IMR-90 (cell line): ENCODE measurements at regions not wholly inside any gene's neighbourhood (a gene's known extent, or its start where the extent isn't known, plus 50 kb on each side); places are given as distances from the start of the nearest gene placed in this dataset.

Source experiments
- ATAC-seq: fragments of 200-7000 bp; cut with Tn5 transposase; 2 replicates; pipeline ENCODE4 v1.9.1; 2020; ENCODE audit warnings: low read depth, mild to moderate bottlenecking, moderate library complexity
- BruUV-seq: library from RNA; stranded (reverse); fragments of 400-500 nt; replicated peaks from 2 replicates; lab custom pipeline; 2021; lab: Mats Ljungman, UMichigan
- CTCF ChIA-PET: fragments of 300-600 bp; formaldehyde crosslinking; extraction: SDS; loops from one replicate; lab custom pipeline; 2021; ENCODE audit warnings: antibody characterized with exemption; lab: Yijun Ruan, JAX
- POLR2A ChIA-PET: fragments of 300-600 bp; sonication (Branson Sonifier 250); formaldehyde crosslinking; loops from one replicate; lab custom pipeline; 2022; ENCODE audit warnings: antibody characterized with exemption; ENCODE audit not compliant: unreplicated experiment; lab: Charles Lee
- DNase-seq: peaks from one replicate; pipeline ENCODE4 v3.0.0; 2013
- H2AFZ ChIP-seq: replicated peaks from 2 replicates; pipeline ENCODE3; 2013; ENCODE audit warnings: low read length, mild to moderate bottlenecking; ENCODE audit not compliant: poor library complexity
- H2AK5ac ChIP-seq: 2 replicates; pipeline ENCODE4 v1.6.1; 2013; ENCODE audit warnings: low read depth, low read length, inconsistent platforms
- H2AK9ac ChIP-seq: replicated peaks from 2 replicates; pipeline ENCODE3; 2013; ENCODE audit warnings: mild to moderate bottlenecking, low read depth, low read length, moderate library complexity; ENCODE audit not compliant: poor library complexity
- H2BK120ac ChIP-seq: 2 replicates; pipeline ENCODE4 v1.6.1; 2013; ENCODE audit warnings: low read depth, low read length, inconsistent platforms
- H2BK15ac ChIP-seq: 3 replicates; pipeline ENCODE4 v1.6.1; 2013; ENCODE audit warnings: low read depth, low read length, inconsistent platforms
- H2BK20ac ChIP-seq: 2 replicates; pipeline ENCODE4 v1.6.1; 2013; ENCODE audit warnings: low read depth, mild to moderate bottlenecking, inconsistent platforms, low read length, moderate library complexity
- H2BK5ac ChIP-seq: 2 replicates; pipeline ENCODE4 v1.6.1; 2013; ENCODE audit warnings: mild to moderate bottlenecking, low read depth, low read length, inconsistent platforms; ENCODE audit not compliant: poor library complexity, severe bottlenecking
- H3K14ac ChIP-seq: replicated peaks from 2 replicates; pipeline ENCODE4 v1.6.1; 2013; ENCODE audit warnings: low read depth, low read length, inconsistent platforms
- H3K18ac ChIP-seq: 2 replicates; pipeline ENCODE4 v1.6.1; 2013; ENCODE audit warnings: low read depth, low read length, control low read depth
- H3K23ac ChIP-seq: 2 replicates; pipeline ENCODE4 v1.6.1; 2013; ENCODE audit warnings: low read depth, low read length, inconsistent platforms
- H3K27ac ChIP-seq: 2 replicates; pipeline ENCODE4 v1.5.1; 2013; ENCODE audit warnings: mild to moderate bottlenecking, control low read depth, low read length; ENCODE audit not compliant: insufficient read depth
- H3K27me3 ChIP-seq: 2 replicates; pipeline ENCODE4 v1.6.1; 2013; ENCODE audit warnings: low read length; ENCODE audit not compliant: control insufficient read depth, insufficient read depth
- H3K36me3 ChIP-seq: 2 replicates; pipeline ENCODE4 v1.6.1; 2013; ENCODE audit warnings: low read length, mixed read lengths; ENCODE audit not compliant: control insufficient read depth, insufficient read depth
- H3K4ac ChIP-seq: 2 replicates; pipeline ENCODE4 v1.6.1; 2013; ENCODE audit warnings: low read depth, low read length, inconsistent platforms
- H3K4me1 ChIP-seq: 2 replicates; pipeline ENCODE4 v1.6.1; 2013; ENCODE audit warnings: low read length, mixed read lengths; ENCODE audit not compliant: control insufficient read depth, insufficient read depth
- H3K4me2 ChIP-seq: 2 replicates; pipeline ENCODE4 v1.6.1; 2013; ENCODE audit warnings: low read depth, mild to moderate bottlenecking, control low read depth, low read length, moderate library complexity
- H3K4me3 ChIP-seq: 2 replicates; pipeline ENCODE4 v1.5.1; 2013; ENCODE audit warnings: low read depth, mild to moderate bottlenecking, control low read depth, low read length, moderate library complexity; ENCODE audit not compliant: insufficient read depth
- H3K56ac ChIP-seq: 2 replicates; pipeline ENCODE4 v1.6.1; 2013; ENCODE audit warnings: low read length, inconsistent platforms; ENCODE audit not compliant: insufficient read depth; ENCODE audit errors: extremely low read depth
- H3K79me1 ChIP-seq, 2 experiments: 2 replicates each; pipeline ENCODE4 v1.6.1; 2013; ENCODE audit warnings: low read length in 2 of 2, inconsistent platforms in 1 of 2, low read depth in 1 of 2
- H3K9ac ChIP-seq: 2 replicates; pipeline ENCODE4 v1.6.1; 2013; ENCODE audit warnings: low read depth, low read length, control low read depth
- H3K9me1 ChIP-seq: 2 replicates; pipeline ENCODE4 v1.6.1; 2013; ENCODE audit warnings: low read length, inconsistent platforms; ENCODE audit not compliant: insufficient read depth
- H3K9me3 ChIP-seq: 2 replicates; pipeline ENCODE4 v1.6.1; 2013; ENCODE audit warnings: low read length; ENCODE audit not compliant: control insufficient read depth, insufficient read depth
- H4K20me1 ChIP-seq: 2 replicates; pipeline ENCODE4 v1.6.1; 2013; ENCODE audit warnings: low read length, inconsistent platforms; ENCODE audit not compliant: insufficient read depth
- H4K5ac ChIP-seq: 2 replicates; pipeline ENCODE4 v1.6.1; 2013; ENCODE audit warnings: mild to moderate bottlenecking, low read depth, low read length, control low read depth
- H4K8ac ChIP-seq, 2 experiments: 2 replicates each; pipeline ENCODE4 v1.6.1; 2013; ENCODE audit warnings: low read depth in 2 of 2, low read length in 2 of 2, control low read depth in 1 of 2, inconsistent platforms in 1 of 2
- H4K91ac ChIP-seq: 2 replicates; pipeline ENCODE4 v1.6.1; 2013; ENCODE audit warnings: low read depth, low read length, inconsistent platforms; ENCODE audit not compliant: insufficient read depth
- CEBPB ChIP-seq: IDR thresholded peaks from 2 replicates; pipeline ENCODE4 v1.6.1; 2012; ENCODE audit warnings: low read depth, low read length, improper control_type of control experiment
- CHD1 ChIP-seq: IDR thresholded peaks from 2 replicates; pipeline ENCODE4 v1.6.1; 2012; ENCODE audit warnings: low read depth, low read length, improper control_type of control experiment
- CTCF ChIP-seq: conservative IDR thresholded peaks from 2 replicates; pipeline ENCODE4 v1.5.1; 2012; ENCODE audit warnings: mild to moderate bottlenecking, low read depth, low read length, improper control_type of control experiment
- ELK1 ChIP-seq: fragments of 150-350 bp; IDR thresholded peaks from 2 replicates; pipeline ENCODE4 v1.6.1; 2016; ENCODE audit warnings: low read depth, mild to moderate bottlenecking, low read length, moderate library complexity, borderline replicate concordance
- FOS ChIP-seq: fragments of 150-350 bp; IDR thresholded peaks from 2 replicates; pipeline ENCODE4 v1.6.1; 2016; ENCODE audit warnings: low read depth, low read length
- MXI1 ChIP-seq: IDR thresholded peaks from 2 replicates; pipeline ENCODE4 v1.6.1; 2012; ENCODE audit warnings: low read depth, mild to moderate bottlenecking, low read length, moderate library complexity, borderline replicate concordance
- NFE2L2 ChIP-seq: fragments of 150-350 bp; IDR thresholded peaks from 2 replicates; pipeline ENCODE4 v1.6.1; 2016; ENCODE audit warnings: low read depth, mild to moderate bottlenecking, low read length
- POLR2A ChIP-seq: IDR thresholded peaks from 2 replicates; pipeline ENCODE4 v1.6.1; 2012; ENCODE audit warnings: mild to moderate bottlenecking, low read depth, low read length
- RAD21 ChIP-seq: IDR thresholded peaks from 2 replicates; pipeline ENCODE4 v1.6.1; 2012; ENCODE audit warnings: low read length, improper control_type of control experiment
- SMC3 ChIP-seq: fragments of 150-350 bp; IDR thresholded peaks from 2 replicates; pipeline ENCODE4 v1.6.1; 2016; ENCODE audit warnings: low read depth, mild to moderate bottlenecking, antibody characterized with exemption, low read length, moderate library complexity
- whole genome bisulfite sequencing, 2 experiments: methylation state at CpG; one replicate each; pipeline versions ENCODE4 v1.1.5 to v1.1.7; 2013; ENCODE audit warnings: missing lambda C conversion rate in 2 of 2; ENCODE audit not compliant: insufficient read length in 1 of 2; ENCODE audit errors: extremely low coverage in 2 of 2; 5-methylcytosine and 5-hydroxymethylcytosine counted together
- dilution Hi-C: fragments of 300-500 bp; cut with HindIII; formaldehyde crosslinking; loops from one replicate; pipeline ENCODE4 v1.14.3; 2018; ENCODE audit warnings: low sequenced_read_pairs; ENCODE audit not compliant: unreplicated experiment
- in situ Hi-C: fragments of 300-500 bp; cut with MboI; formaldehyde crosslinking; loops from 3 replicates; pipeline ENCODE4 v1.14.3; 2019; ENCODE audit warnings: low sequenced_read_pairs, inconsistent platforms, mixed read lengths
- intact Hi-C: fragments of 100-400 bp; cut with micrococcal nuclease; formaldehyde crosslinking; loops from 2 replicates; pipeline ENCODE4 v1.10.0; 2022

- Histone ChIP-seq H3K18ac (no peak overlapping the region), H2AK9ac (no peak overlapping the region), H3K4me2 (no peak overlapping the region), H4K8ac (no peak overlapping the region), H2BK15ac (no peak overlapping the region), H2AK5ac (no peak overlapping the region), H4K5ac (no peak overlapping the region), H2AFZ (no peak overlapping the region), H4K20me1 (no peaks in the 10 kb centered on the region), H3K23ac (no peak overlapping the region), H3K27ac (no peak overlapping the region), H3K56ac (no peak overlapping the region), H3K27me3 (no peaks in the 10 kb centered on the region), H4K91ac (no peak overlapping the region), H2BK20ac (no peak overlapping the region), H3K9me3 (peaks cover 48% of the 10 kb centered on the region), H3K79me1 (no peaks in the 10 kb centered on the region), H3K14ac (no peak overlapping the region), H3K4me1 (no peaks in the 10 kb centered on the region), H3K4me3 (no peak overlapping the region), H3K9me1 (no peaks in the 10 kb centered on the region), H2BK120ac (no peak overlapping the region), H3K4ac (no peak overlapping the region), H3K9ac (no peak overlapping the region), H3K36me3 (no peaks in the 10 kb centered on the region), H2BK5ac (no peak overlapping the region)
- no peak for ATAC-seq
- no peak for DNase-seq
- WGBS, 2 experiments, result 48% methylated on average over 3 of the region's 5 CpGs; no CpG with 5 or more reads in 1 of the 2 experiments
- CTCF ChIA-PET, result no interaction called here
- POLR2A ChIA-PET, result no interaction called here
- dilution Hi-C loops (no loop called here), intact Hi-C loops (no loop called here), in situ Hi-C loops (no loop called here)
- no peak for TF ChIP-seq SMC3
- TF ChIP-seq ELK1, result no peak
- no peak for TF ChIP-seq NFE2L2
- TF ChIP-seq CHD1, result no peak
- TF ChIP-seq MXI1, result no peak
- no peak for TF ChIP-seq POLR2A
- no peak for TF ChIP-seq CTCF
- no peak for TF ChIP-seq RAD21
- no peak for TF ChIP-seq FOS
- no peak for TF ChIP-seq CEBPB
- BruUV-seq, result no TSS peak
Measured at GRCh38 chr6:170040906-170041305, 250.0 kb downstream of the DLL1 start.
